ACC112 (cell line): ENCODE measurements at regions not wholly inside any gene's neighbourhood (a gene's known extent, or its start where the extent isn't known, plus 50 kb on each side); places are given as distances from the start of the nearest gene placed in this dataset.

ENCODE experiments used
- H2AFZ ChIP-seq: fragments of 200-600 bp; sonication (generic); one replicate; pipeline ENCODE4 v1.6.0; 2017; ENCODE audit warnings: antibody characterized with exemption, low read length; ENCODE audit not compliant: unreplicated experiment
- H3K27ac ChIP-seq: fragments of 200-600 bp; sonication (generic); 2 replicates; pipeline ENCODE4 v1.5.1; 2014; ENCODE audit warnings: low read depth, mild to moderate bottlenecking, antibody characterized with exemption, low read length, moderate library complexity
- H3K27me3 ChIP-seq: fragments of 200-600 bp; sonication (generic); 2 replicates; pipeline ENCODE4 v1.6.1; 2014; ENCODE audit warnings: mild to moderate bottlenecking, antibody characterized with exemption, low read length, moderate library complexity, mixed read lengths; ENCODE audit not compliant: insufficient read depth
- H3K36me3 ChIP-seq: fragments of 200-600 bp; sonication (generic); 2 replicates; pipeline ENCODE4 v1.6.1; 2016; ENCODE audit warnings: mild to moderate bottlenecking, antibody characterized with exemption, low read length, moderate library complexity, mixed read lengths; ENCODE audit not compliant: insufficient read depth
- H3K4me1 ChIP-seq: fragments of 200-600 bp; sonication (generic); one replicate; pipeline ENCODE4 v1.6.1; 2016; ENCODE audit warnings: low read length, mixed read lengths; ENCODE audit not compliant: insufficient read depth, unreplicated experiment, control insufficient read depth
- H3K4me3 ChIP-seq: fragments of 200-600 bp; sonication (generic); 2 replicates; pipeline ENCODE4 v1.5.1; 2014; ENCODE audit warnings: mild to moderate bottlenecking, low read depth, low read length
- H3K79me2 ChIP-seq: fragments of 200-600 bp; sonication (generic); one replicate; pipeline ENCODE4 v1.6.0; 2016; ENCODE audit warnings: low read length; ENCODE audit not compliant: control insufficient read depth, unreplicated experiment, insufficient read depth

DNA sequence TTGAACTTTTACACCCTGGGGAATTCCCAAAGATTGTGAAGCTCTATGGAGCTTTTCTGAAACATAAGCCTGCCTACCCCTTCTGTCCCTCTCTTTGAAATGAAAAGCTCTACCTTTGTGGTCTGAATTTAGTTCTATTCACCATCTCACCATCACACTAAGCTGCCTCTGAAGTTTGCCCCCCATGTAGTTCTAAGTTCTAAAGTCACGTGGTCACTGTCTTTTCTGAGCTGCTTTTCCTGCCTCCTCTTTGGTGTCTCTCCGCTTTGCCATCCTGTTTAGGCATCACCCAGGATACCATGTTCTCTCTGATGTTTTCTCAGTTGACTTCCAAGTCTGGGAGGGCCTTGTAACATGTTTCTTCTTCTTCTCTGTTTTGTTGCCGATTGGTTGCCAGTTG lies 2206.6 kb downstream of the MAT2B start:
- H2AFZ ChIP-seq: no peak overlapping the region
- no peaks in the 10 kb centered on the region for H3K79me2 ChIP-seq

GRCh38 chr5:165714598-165714997 lies 2209.2 kb downstream of the MAT2B start:
- H3K4me1 ChIP-seq: no peaks in the 10 kb centered on the region
- no peaks in the 10 kb centered on the region for H3K79me2 ChIP-seq
- H2AFZ ChIP-seq: no peak overlapping the region
- no peaks in the 10 kb centered on the region for H3K27me3 ChIP-seq
- H3K36me3 ChIP-seq: no peaks in the 10 kb centered on the region
- H3K4me3 ChIP-seq: no peak overlapping the region
- H3K27ac ChIP-seq: no peak overlapping the region

More for the DNA sequence above, 2206.6 kb downstream of the MAT2B start:
- no peaks in the 10 kb centered on the region for H3K36me3 ChIP-seq
- H3K27ac ChIP-seq: no peak overlapping the region
- no peaks in the 10 kb centered on the region for H3K27me3 ChIP-seq
- H3K4me1 ChIP-seq: no peaks in the 10 kb centered on the region
- no peak overlapping the region for H3K4me3 ChIP-seq

DNA sequence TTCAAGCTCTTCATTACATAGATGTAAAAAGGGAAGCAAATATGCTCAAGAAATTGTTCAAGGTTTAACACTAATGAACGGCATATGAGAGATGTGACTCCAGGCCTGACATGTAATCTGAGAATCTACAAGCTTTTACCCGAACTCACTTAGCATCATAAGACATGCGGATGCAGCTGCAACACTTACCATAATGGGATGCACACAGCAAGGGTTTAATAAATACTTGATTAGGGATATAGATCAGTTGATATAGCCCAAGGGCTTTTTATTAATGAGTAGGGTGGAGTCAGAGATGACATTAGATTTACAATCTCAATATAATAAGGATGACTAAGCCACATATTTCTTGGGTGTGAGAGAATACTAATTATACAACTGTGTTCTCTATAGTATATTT lies 2215.5 kb downstream of the MAT2B start:
- Histone ChIP-seq H3K27ac (no peak overlapping the region), H3K79me2 (no peaks in the 10 kb centered on the region), H2AFZ (no peak overlapping the region), H3K4me1 (no peaks in the 10 kb centered on the region), H3K4me3 (no peak overlapping the region), H3K27me3 (no peaks in the 10 kb centered on the region), H3K36me3 (no peaks in the 10 kb centered on the region)

- Histone ChIP-seq H3K36me3 (no peaks in the 10 kb centered on the region), H3K79me2 (no peaks in the 10 kb centered on the region), H3K27me3 (no peaks in the 10 kb centered on the region), H2AFZ (no peak overlapping the region), H3K27ac (no peak overlapping the region), H3K4me1 (no peaks in the 10 kb centered on the region), H3K4me3 (no peak overlapping the region)
Observed at GRCh38 chr5:165722401-165722800, 2217.0 kb downstream of the MAT2B start.

DNA sequence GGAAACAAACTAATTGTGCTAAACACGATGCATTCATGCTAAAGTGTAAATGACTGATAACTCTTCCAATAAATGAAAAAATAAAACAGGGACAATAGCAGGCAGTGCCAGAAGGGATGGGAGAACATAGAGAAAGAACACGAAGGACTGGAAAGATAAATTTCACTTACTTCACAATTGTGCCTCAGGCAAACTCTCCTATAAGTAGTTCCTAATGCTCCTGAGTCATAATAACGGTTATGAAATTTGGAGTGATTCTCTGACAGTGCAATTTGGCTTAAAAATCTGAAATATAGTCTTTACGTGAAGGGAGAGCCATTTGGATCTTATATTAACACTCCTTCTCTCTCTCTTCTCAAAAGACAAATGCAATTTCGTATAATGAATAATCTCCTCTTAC lies 2218.5 kb downstream of the MAT2B start:
- Histone ChIP-seq H3K27me3 (no peaks in the 10 kb centered on the region), H3K36me3 (no peaks in the 10 kb centered on the region), H3K4me3 (no peak overlapping the region), H2AFZ (no peak overlapping the region), H3K27ac (no peak overlapping the region), H3K4me1 (no peaks in the 10 kb centered on the region), H3K79me2 (no peaks in the 10 kb centered on the region)

GRCh38 chr5:165728425-165728824 lies 2223.0 kb downstream of the MAT2B start:
- Histone ChIP-seq H3K27me3 (no peaks in the 10 kb centered on the region), H3K36me3 (no peaks in the 10 kb centered on the region), H3K4me1 (no peaks in the 10 kb centered on the region), H2AFZ (no peak overlapping the region), H3K79me2 (no peaks in the 10 kb centered on the region), H3K27ac (no peak overlapping the region), H3K4me3 (no peak overlapping the region)

DNA sequence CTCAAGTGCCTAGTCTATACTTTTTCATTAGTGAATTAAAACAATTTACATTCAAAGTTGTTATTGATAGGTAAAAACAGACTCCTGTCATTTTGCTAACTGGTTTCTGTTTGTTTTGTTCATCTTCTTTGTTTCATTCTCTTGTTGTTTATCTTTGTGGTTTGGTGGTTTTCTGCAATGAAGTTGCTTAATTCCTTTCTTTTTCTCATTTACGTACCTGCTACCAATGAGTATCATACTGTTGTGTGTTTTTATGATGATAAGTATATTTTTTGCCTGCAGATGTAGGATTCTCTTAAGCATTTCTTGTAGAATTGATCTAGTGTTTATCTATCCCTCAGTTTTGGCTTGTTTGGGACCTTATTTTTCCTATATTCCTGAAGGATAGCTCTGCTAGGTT lies 2230.0 kb downstream of the MAT2B start:
- Histone ChIP-seq H3K27ac (no peak overlapping the region), H3K4me1 (no peaks in the 10 kb centered on the region), H3K79me2 (no peaks in the 10 kb centered on the region), H2AFZ (no peak overlapping the region), H3K27me3 (no peaks in the 10 kb centered on the region), H3K36me3 (no peaks in the 10 kb centered on the region), H3K4me3 (no peak overlapping the region)

- Histone ChIP-seq H3K27ac (no peak overlapping the region), H3K79me2 (no peaks in the 10 kb centered on the region), H2AFZ (no peak overlapping the region), H3K4me3 (no peak overlapping the region), H3K4me1 (no peaks in the 10 kb centered on the region), H3K27me3 (no peaks in the 10 kb centered on the region), H3K36me3 (no peaks in the 10 kb centered on the region)
Observed at GRCh38 chr5:165739079-165739741, 2233.8 kb downstream of the MAT2B start.

DNA sequence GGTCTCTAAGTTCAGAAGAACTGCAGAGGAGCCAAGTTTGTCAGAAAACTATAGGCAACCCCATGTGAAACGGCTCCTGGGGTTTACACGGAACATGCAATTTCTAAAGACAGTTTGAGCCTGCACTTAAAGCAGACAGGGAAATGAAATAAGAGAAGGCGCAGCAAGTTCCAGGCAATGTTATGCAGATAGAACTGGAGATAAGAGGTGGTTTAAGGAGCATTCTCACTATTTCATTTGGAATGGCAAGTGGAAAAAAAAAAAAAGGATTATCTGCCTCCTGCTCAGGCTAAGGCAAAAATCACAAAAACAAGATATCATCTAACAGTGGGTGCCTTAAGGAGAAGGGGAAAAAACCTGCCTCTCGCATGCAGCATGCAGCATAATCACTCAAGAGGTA lies 2252.4 kb downstream of the MAT2B start:
- no peak overlapping the region for H3K4me3 ChIP-seq
- H3K27me3 ChIP-seq: no peaks in the 10 kb centered on the region
- no peak overlapping the region for H2AFZ ChIP-seq
- no peak overlapping the region for H3K27ac ChIP-seq
- H3K36me3 ChIP-seq: no peaks in the 10 kb centered on the region
- H3K4me1 ChIP-seq: no peaks in the 10 kb centered on the region
- H3K79me2 ChIP-seq: no peaks in the 10 kb centered on the region

DNA sequence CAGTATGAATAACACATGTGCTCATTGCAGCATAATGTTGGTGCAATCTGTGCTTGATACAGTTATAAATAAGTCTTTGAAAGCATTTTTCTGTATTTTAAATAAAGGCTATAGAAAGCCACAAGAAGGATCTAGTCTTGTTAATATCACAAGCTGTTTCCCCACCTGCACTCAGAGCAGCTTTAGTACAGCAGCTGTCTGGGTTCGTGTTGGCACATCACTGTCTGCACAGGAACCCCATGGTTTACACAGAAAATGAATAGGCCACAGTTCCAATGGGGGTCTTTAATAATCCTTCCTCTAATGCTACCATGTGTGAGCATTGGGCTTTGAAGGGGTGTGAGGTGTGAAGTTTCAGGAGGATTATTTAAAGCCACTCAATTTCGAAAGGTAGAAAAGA lies 2269.7 kb downstream of the MAT2B start:
- Histone ChIP-seq H2AFZ (no peak overlapping the region), H3K4me1 (no peaks in the 10 kb centered on the region)

DNA sequence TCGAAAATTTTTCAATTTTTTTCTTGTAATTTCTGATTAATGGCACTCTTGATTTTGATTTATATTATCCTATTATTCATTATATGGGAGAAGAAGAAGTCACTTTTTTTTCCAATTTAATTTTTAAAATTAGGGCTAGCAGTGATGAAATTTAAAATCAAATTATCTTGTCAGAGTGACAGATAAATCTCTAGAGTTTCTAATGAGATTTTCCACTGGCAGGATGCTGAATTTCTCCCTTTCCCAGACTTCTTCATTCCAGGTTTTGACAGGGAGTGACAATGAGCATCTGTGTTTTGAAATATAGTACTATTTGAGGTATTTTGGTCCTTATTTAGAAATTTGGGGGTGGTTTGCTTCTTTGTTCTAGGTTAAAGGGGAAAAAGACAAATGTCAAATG lies 2274.1 kb downstream of the MAT2B start:
- Histone ChIP-seq H3K4me3 (no peak overlapping the region), H3K79me2 (no peaks in the 10 kb centered on the region), H3K36me3 (no peaks in the 10 kb centered on the region), H3K27me3 (no peaks in the 10 kb centered on the region), H3K27ac (no peak overlapping the region), H3K4me1 (no peaks in the 10 kb centered on the region), H2AFZ (no peak overlapping the region)

More for the DNA sequence above, 2269.7 kb downstream of the MAT2B start:
- Histone ChIP-seq H3K36me3 (no peaks in the 10 kb centered on the region), H3K27ac (no peak overlapping the region), H3K79me2 (no peaks in the 10 kb centered on the region), H3K27me3 (no peaks in the 10 kb centered on the region), H3K4me3 (no peak overlapping the region)
